ENCODE measurements at regions not wholly inside any gene's neighbourhood (a gene's known extent, or its start where the extent isn't known, plus 50 kb on each side); places are given as distances from the start of the nearest gene placed in this dataset.
"Not testable (repeated sequence)": the region's sequence is repeated elsewhere in the genome, so short reads cannot be mapped to it uniquely, and the experiment has no call there.

DNA sequence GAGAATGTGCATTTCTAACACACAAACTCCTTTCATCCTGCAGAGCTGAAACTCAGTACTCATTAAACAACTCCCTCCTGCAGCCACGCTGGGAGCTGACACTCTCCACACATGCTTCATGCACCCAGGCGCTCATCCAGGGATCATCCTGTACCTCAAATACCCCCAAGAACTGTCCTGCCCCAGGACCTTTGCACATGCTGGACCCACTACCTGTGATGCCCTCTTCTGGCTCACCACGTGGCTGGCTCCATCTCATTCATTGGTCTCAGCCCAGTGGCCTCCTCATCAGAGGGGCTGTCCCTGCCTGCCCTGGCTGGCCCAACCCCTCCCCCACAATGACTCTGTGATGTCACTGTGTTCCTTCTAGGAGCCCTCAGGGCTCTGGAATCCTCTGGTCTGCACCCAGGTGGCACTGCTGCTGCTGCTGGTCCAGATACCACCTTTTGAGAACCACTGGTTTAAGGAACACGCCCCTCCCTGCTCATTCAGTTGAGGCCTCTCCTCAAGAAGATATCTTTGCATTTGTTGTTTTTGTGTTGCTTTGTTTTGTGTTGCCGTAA, 160.9 kb upstream of the FOXF1 start:
- Mint-ChIP-seq H3K27me3 (peaks cover 91% of the 10 kb centered on the region), H3K4me3 (no peak overlapping the region), H3K27ac (peak overlapping the region in 1 of 2 donors; percentile 4), H3K4me1 (no peaks in the 10 kb centered on the region), H3K9me3 (peaks cover 0 to 6% of the 10 kb centered on the region in 2 donors)
- DNase-seq = no peak
- no peak for ATAC-seq

GRCh38 chr16:86350289-86350688, 160.0 kb upstream of the FOXF1 start:
- DNase-seq (no peak), ATAC-seq (no peak)
- Mint-ChIP-seq H3K27me3 (peaks cover 83% of the 10 kb centered on the region), H3K4me1 (no peaks in the 10 kb centered on the region), H3K4me3 (no peak overlapping the region), H3K9me3 (peaks cover 3 to 10% of the 10 kb centered on the region in 2 donors), H3K27ac (peak overlapping the region in 1 of 2 donors; percentile 54)

GRCh38 chr16:86351041-86351784, 159.1 kb upstream of the FOXF1 start:
- no peak for DNase-seq
- no peak overlapping the region for H3K27ac Mint-ChIP-seq
- peaks cover 74% of the 10 kb centered on the region for H3K27me3 Mint-ChIP-seq
- H3K4me1 Mint-ChIP-seq = no peaks in the 10 kb centered on the region
- no peak for ATAC-seq
- no peak overlapping the region for H3K4me3 Mint-ChIP-seq
- peaks cover 9 to 19% of the 10 kb centered on the region in 2 donors for H3K9me3 Mint-ChIP-seq

DNA sequence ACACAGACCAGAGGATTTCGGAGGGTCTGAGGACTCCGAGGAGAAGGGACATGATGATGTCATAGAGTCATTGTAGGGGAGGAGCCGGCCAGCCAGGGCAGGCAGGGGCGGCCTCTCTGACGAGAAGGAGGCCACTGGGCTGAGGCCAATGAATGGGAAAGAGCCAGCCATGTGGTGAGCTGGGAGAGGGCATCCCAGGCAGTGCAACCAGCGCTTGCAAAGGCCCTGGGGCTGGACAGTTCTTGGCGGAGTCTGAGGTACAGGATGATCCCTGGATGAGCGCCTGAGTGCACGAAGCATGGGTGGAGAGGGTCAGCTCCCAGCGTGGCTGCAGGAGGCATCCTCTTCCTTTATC, 158.6 kb upstream of the FOXF1 start:
- peaks cover 11 to 19% of the 10 kb centered on the region in 2 donors for H3K9me3 Mint-ChIP-seq
- not testable (repeated sequence) for H3K4me3 Mint-ChIP-seq, DNase-seq, H3K27ac Mint-ChIP-seq, H3K4me1 Mint-ChIP-seq, ATAC-seq
- H3K27me3 Mint-ChIP-seq = peaks cover 68% of the 10 kb centered on the region

DNA sequence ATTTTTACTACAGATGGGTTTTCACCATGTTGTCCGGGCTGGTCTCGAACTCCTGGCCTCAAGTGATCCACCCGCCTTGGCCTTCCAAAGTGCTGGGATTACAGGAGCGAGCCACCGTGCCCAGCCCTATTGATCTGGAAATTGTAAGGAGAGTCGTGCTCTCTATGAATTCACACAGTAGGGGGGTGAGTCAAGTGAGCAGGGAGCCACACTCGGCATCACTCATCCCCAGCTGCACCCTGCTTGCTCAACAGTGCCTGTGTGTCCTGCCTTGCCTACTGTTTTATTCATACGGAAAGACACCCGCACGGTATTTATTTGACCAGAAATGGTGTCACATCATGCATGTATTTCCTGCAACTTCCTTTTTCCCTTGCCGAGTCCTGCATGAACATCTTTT, 157.2 kb upstream of the FOXF1 start:
- Mint-ChIP-seq H3K27ac (no peak overlapping the region), H3K27me3 (peaks cover 63% of the 10 kb centered on the region), H3K4me1 (no peaks in the 10 kb centered on the region), H3K9me3 (peaks cover 11 to 26% of the 10 kb centered on the region in 2 donors), H3K4me3 (no peak overlapping the region)
- no peak for DNase-seq
- no peak for ATAC-seq

GRCh38 chr16:86353948-86354347, 156.4 kb upstream of the FOXF1 start:
- peaks cover 66% of the 10 kb centered on the region for H3K27me3 Mint-ChIP-seq
- ATAC-seq (no peak), DNase-seq (no peak)
- H3K9me3 Mint-ChIP-seq = peaks cover 11 to 26% of the 10 kb centered on the region in 2 donors
- H3K4me3 Mint-ChIP-seq = no peak overlapping the region
- no peaks in the 10 kb centered on the region for H3K4me1 Mint-ChIP-seq
- H3K27ac Mint-ChIP-seq = no peak overlapping the region

DNA sequence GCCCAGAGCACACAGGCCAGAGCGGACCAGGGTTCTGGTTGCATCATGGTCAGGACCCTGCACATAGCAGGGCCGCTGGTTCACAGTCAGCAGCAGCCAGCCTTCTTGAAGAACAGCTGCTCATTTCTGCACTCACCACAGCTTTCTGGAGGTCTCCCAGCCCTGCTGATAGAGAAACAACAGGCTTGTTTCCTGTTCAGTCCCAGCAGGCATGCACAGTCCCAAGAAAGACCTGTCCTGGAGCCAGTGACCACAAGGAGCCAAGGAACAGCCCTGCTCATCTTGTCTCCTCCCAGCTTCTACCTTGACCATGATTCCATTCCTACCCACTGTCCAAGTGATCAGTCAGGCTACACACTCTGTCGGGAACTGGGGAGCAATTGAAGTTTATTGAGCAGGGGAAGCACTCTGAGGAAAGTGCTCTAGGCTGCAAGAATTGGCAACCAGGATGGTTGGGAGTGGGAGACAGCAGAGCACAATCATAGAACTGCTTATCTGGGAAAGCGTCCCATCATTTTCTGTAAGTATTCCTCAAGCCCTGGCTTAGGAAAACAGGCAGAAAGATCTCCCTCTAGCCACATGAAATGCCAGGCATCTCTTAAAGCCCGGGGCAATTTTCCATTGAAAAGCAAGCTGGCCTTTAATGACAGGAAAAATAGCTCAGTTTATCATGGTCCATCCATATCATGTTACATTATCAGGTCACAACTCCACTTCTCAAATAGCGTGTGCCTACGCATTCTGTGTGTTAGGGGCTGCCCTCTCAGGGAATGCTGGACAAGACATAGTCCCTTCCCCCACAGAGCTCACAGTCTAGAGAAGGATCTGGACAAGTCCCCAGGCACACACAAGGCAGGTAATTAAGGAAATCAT, 155.4 kb upstream of the FOXF1 start:
- ATAC-seq = no peak
- Mint-ChIP-seq H3K9me3 (peaks cover 11 to 26% of the 10 kb centered on the region in 2 donors), H3K4me1 (no peaks in the 10 kb centered on the region), H3K27me3 (peaks cover 67% of the 10 kb centered on the region), H3K27ac (no peak overlapping the region), H3K4me3 (no peak overlapping the region)
- no peak for DNase-seq

DNA sequence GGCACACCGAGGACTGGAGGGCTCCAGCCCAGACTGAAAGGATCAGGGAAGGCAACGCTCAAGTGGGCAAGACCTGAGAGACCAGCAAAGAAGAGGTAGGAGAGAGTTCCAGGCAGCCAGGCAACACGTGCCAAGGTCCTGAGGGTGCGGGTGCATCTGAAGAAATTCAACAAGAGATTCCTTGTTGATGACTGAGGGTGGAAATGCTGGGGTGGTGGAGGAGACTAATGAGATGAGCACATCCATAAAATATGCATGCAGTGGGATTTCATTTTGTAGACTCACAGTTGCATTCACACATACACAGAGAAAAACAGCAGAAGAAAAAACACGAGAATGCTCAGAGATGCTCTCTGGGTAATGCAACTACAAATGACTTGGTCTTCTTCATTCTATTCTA, 154.8 kb upstream of the FOXF1 start:
- no peak for DNase-seq
- Mint-ChIP-seq H3K4me3 (no peak overlapping the region), H3K9me3 (peaks cover 11 to 26% of the 10 kb centered on the region in 2 donors), H3K4me1 (no peaks in the 10 kb centered on the region), H3K27ac (no peak overlapping the region), H3K27me3 (peaks cover 61% of the 10 kb centered on the region)
- no peak for ATAC-seq

DNA sequence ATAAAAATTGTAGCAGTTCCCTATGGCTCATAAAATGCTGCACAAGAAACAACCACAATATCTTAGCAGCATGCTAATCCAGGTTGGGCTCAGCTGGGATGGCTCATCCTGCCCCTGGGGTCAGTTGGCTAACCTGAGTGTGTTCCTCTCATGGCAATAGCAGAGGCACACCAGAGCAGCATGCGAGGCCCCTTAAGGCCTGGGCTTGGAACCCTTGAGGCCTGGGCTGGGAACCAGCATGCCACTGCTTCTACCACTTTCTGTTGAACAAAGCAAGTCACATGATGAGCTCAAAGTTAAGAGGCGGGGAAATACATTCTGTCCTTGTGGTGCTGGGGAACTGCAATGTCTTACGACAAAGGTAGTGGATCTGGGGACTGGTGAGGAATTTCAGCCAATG, 154.4 kb upstream of the FOXF1 start:
- Mint-ChIP-seq H3K9me3 (peaks cover 11 to 26% of the 10 kb centered on the region in 2 donors), H3K4me1 (no peaks in the 10 kb centered on the region), H3K27ac (no peak overlapping the region), H3K4me3 (no peak overlapping the region), H3K27me3 (peaks cover 60% of the 10 kb centered on the region)
- DNase-seq (no peak), ATAC-seq (no peak)

DNA sequence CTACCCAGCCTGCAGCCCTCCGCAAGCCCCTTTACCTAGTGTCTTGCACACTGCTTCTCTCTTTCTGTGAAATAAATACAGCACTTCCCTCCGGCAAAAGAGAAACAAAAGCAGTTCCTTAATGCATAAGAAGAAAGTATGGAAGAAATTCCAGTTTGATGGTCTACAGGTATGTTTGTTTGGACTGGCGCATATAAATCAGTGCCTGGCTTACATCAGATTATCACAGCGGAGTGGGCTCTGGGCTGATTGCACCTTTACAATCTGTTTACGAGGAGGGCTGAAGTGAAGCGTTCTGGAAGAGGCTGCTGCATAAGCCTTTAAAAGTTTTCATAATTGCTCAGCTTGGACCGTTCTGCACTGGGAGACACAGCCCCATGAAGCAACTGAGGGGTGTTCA, 153.5 kb upstream of the FOXF1 start:
- DNase-seq = no peak
- peaks cover 60% of the 10 kb centered on the region for H3K27me3 Mint-ChIP-seq
- no peak overlapping the region for H3K27ac Mint-ChIP-seq
- H3K4me1 Mint-ChIP-seq = no peaks in the 10 kb centered on the region
- no peak overlapping the region for H3K4me3 Mint-ChIP-seq
- H3K9me3 Mint-ChIP-seq = peaks cover 11 to 26% of the 10 kb centered on the region in 2 donors
- no peak for ATAC-seq

- no peak overlapping the region for H3K4me3 Mint-ChIP-seq
These were observed 153.0 kb upstream of the FOXF1 start for GRCh38 chr16:86357303-86357702.

GRCh38 chr16:86357950-86358349, 152.4 kb upstream of the FOXF1 start:
- H3K4me3 Mint-ChIP-seq = no peak overlapping the region
- no peak overlapping the region for H3K27ac Mint-ChIP-seq
- H3K4me1 Mint-ChIP-seq = no peaks in the 10 kb centered on the region
- H3K27me3 Mint-ChIP-seq = peaks cover 59% of the 10 kb centered on the region
- no peak for DNase-seq
- peaks cover 11 to 26% of the 10 kb centered on the region in 2 donors for H3K9me3 Mint-ChIP-seq
- no peak for ATAC-seq

More at GRCh38 chr16:86357303-86357702, 153.0 kb upstream of the FOXF1 start:
- DNase-seq (no peak), ATAC-seq (no peak)
- Mint-ChIP-seq H3K27me3 (peaks cover 59% of the 10 kb centered on the region), H3K9me3 (peaks cover 11 to 26% of the 10 kb centered on the region in 2 donors), H3K27ac (no peak overlapping the region), H3K4me1 (no peaks in the 10 kb centered on the region)

DNA sequence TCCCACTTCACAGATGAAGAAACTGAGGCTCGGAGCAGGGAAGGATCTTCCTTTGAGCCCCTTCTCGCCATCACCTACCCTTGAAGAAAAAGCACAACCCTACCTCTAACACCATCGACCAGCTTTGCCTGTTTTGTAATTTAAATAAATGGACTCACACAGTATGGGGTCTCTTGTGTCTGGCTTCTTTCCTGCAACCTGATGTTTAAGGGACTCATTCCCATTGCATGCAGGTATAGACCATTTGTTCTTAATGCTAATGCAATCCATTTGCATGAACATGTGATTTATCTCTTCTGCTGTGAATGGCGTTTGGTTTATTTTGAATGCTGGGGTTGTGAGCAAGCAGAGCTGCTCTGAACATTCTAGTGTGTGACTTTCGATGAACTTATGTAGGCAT, 150.8 kb upstream of the FOXF1 start:
- Mint-ChIP-seq H3K27ac (no peak overlapping the region), H3K27me3 (peaks cover 55% of the 10 kb centered on the region), H3K9me3 (peaks cover 11 to 26% of the 10 kb centered on the region in 2 donors), H3K4me3 (no peak overlapping the region), H3K4me1 (no peaks in the 10 kb centered on the region)
- DNase-seq (no peak), ATAC-seq (no peak)

GRCh38 chr16:86362155-86362849, 148.0 kb upstream of the FOXF1 start:
- Mint-ChIP-seq H3K27me3 (peaks cover 59% of the 10 kb centered on the region), H3K9me3 (peaks cover 0 to 4% of the 10 kb centered on the region in 2 donors), H3K4me1 (no peaks in the 10 kb centered on the region), H3K27ac (no peak overlapping the region), H3K4me3 (no peak overlapping the region)
- DNase-seq (no peak), ATAC-seq (no peak)

GRCh38 chr16:86363057-86363490, 147.3 kb upstream of the FOXF1 start:
- Mint-ChIP-seq H3K4me3 (no peak overlapping the region), H3K27ac (no peak overlapping the region), H3K4me1 (no peaks in the 10 kb centered on the region), H3K27me3 (peaks cover 55% of the 10 kb centered on the region), H3K9me3 (no peaks in the 10 kb centered on the region)
- DNase-seq = no peak
- ATAC-seq = no peak
